Caco-2 (cell line): ENCODE measurements at regions not wholly inside any gene's neighbourhood (a gene's known extent, or its start where the extent isn't known, plus 50 kb on each side); places are given as distances from the start of the nearest gene placed in this dataset.
"Not testable (repeated sequence)": the region's sequence is repeated elsewhere in the genome, so short reads cannot be mapped to it uniquely, and the experiment has no call there.

Experiments used
- BruUV-seq: library from RNA; stranded (reverse); fragments of 400-500 nt; replicated peaks from 2 replicates; lab custom pipeline; 2021; lab: Mats Ljungman, UMichigan
- CTCF ChIA-PET: fragments of 300-600 bp; sonication (Branson Sonifier 250); formaldehyde crosslinking; loops from one replicate; lab custom pipeline; 2022; ENCODE audit warnings: antibody characterized with exemption; lab: Charles Lee
- POLR2A ChIA-PET: fragments of 300-600 bp; sonication (Branson Sonifier 250); formaldehyde crosslinking; loops from one replicate; lab custom pipeline; 2022; ENCODE audit warnings: antibody characterized with exemption; lab: Charles Lee
- DNase-seq, 2 experiments: peaks; one replicate each; pipeline versions ENCODE4 v3.0.0 to v3.0.0-alpha.2; 2020 to 2022
- H3K27me3 ChIP-seq: replicated peaks from 2 replicates; pipeline ENCODE4 v1.6.0; 2011; ENCODE audit warnings: low read length; ENCODE audit not compliant: control insufficient read depth, insufficient read depth
- H3K36me3 ChIP-seq: 2 replicates; pipeline ENCODE4 v1.5.1; 2011; ENCODE audit warnings: low read length; ENCODE audit not compliant: control insufficient read depth, insufficient read depth
- H3K4me1 ChIP-seq: fragments of 250-450 bp; sonication (Bioruptor Pico); 2 replicates; pipeline ENCODE4 v1.5.1; 2020; ENCODE audit warnings: mild to moderate bottlenecking
- H3K4me3 ChIP-seq: 2 replicates; pipeline ENCODE4 v1.5.1; 2011; ENCODE audit warnings: low read depth, mild to moderate bottlenecking, control low read depth, low read length
- H3K9me3 ChIP-seq: fragments of 250-450 bp; sonication (Bioruptor Pico); 2 replicates; pipeline ENCODE4 v1.5.1; 2020; ENCODE audit warnings: mild to moderate bottlenecking, moderate library complexity
- H3K27ac Mint-ChIP-seq: one replicate; pipeline ENCODE4 v1.8.0; 2022; ENCODE audit warnings: mixed read lengths; ENCODE audit not compliant: unreplicated experiment
- H3K27me3 Mint-ChIP-seq: one replicate; pipeline ENCODE4 v1.8.0; 2022; ENCODE audit warnings: mixed read lengths; ENCODE audit not compliant: insufficient read depth, unreplicated experiment
- H3K36me3 Mint-ChIP-seq: one replicate; pipeline ENCODE4 v1.8.0; 2022; ENCODE audit warnings: mild to moderate bottlenecking, mixed read lengths; ENCODE audit not compliant: insufficient read depth, unreplicated experiment
- H3K4me1 Mint-ChIP-seq: one replicate; pipeline ENCODE4 v1.8.0; 2022; ENCODE audit warnings: low read depth, mixed read lengths; ENCODE audit not compliant: unreplicated experiment
- H3K4me3 Mint-ChIP-seq: one replicate; pipeline ENCODE4 v1.8.0; 2022; ENCODE audit warnings: mild to moderate bottlenecking, moderate library complexity, mixed read lengths; ENCODE audit not compliant: unreplicated experiment
- H3K9me3 Mint-ChIP-seq: one replicate; pipeline ENCODE4 v1.8.0; 2022; ENCODE audit warnings: mixed read lengths; ENCODE audit not compliant: unreplicated experiment
- intact Hi-C: fragments of 100-400 bp; cut with micrococcal nuclease; formaldehyde crosslinking; loops from one replicate; pipeline ENCODE4 v1.10.0; 2022; ENCODE audit not compliant: unreplicated experiment

DNA sequence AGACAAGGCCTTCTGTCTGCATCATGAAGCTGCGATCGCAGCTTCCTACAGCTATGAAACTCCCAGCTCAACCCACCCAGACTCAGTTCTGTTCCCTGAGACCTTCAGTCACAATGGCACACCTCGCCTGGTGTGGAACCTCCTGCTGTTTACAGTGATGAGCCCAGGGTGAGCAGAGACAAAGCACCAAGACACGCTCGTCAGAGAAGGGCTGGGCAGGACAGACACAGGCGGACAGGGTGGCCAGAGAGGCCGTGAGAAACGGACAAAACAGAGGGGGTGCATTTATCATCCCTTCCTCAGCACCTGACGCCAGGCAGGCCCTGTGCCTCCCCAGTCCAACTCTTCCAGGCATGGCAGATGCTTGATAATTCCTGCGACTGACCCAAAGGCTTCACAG, 178.2 kb downstream of the LMLN start:
- intact Hi-C loops, H3K4me1 ChIP-seq, BruUV-seq, H3K36me3 Mint-ChIP-seq, H3K4me3 ChIP-seq, H3K27me3 ChIP-seq, CTCF ChIA-PET, H3K4me3 Mint-ChIP-seq, H3K36me3 ChIP-seq, POLR2A ChIA-PET, H3K4me1 Mint-ChIP-seq, H3K9me3 Mint-ChIP-seq, DNase-seq, H3K27me3 Mint-ChIP-seq, H3K9me3 ChIP-seq, H3K27ac Mint-ChIP-seq: not testable (repeated sequence)

DNA sequence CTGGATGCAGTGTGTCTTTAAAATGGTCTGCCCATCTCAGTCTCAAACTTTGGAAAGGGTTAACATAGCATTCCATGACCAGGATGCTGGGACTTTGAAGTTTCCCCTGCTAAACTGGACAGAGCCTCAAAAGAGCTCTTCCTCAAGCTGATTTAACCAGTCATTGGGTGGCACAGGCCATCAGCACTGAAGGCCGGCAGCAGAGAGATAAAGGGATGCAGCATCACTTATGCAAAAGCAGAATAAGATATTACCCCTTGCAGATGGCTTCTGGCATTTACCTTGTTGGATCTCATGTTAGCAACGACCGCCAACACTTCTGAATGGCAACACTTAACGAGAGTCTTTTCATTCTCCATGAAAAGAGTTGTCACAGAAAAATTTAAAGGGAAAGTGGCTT, 179.0 kb downstream of the LMLN start:
- POLR2A ChIA-PET, BruUV-seq, H3K4me1 ChIP-seq, H3K27ac Mint-ChIP-seq, H3K36me3 ChIP-seq, H3K4me3 Mint-ChIP-seq, intact Hi-C loops, H3K9me3 Mint-ChIP-seq, H3K4me3 ChIP-seq, H3K27me3 ChIP-seq, H3K4me1 Mint-ChIP-seq, H3K36me3 Mint-ChIP-seq, H3K27me3 Mint-ChIP-seq, CTCF ChIA-PET, DNase-seq, H3K9me3 ChIP-seq: not testable (repeated sequence)

DNA sequence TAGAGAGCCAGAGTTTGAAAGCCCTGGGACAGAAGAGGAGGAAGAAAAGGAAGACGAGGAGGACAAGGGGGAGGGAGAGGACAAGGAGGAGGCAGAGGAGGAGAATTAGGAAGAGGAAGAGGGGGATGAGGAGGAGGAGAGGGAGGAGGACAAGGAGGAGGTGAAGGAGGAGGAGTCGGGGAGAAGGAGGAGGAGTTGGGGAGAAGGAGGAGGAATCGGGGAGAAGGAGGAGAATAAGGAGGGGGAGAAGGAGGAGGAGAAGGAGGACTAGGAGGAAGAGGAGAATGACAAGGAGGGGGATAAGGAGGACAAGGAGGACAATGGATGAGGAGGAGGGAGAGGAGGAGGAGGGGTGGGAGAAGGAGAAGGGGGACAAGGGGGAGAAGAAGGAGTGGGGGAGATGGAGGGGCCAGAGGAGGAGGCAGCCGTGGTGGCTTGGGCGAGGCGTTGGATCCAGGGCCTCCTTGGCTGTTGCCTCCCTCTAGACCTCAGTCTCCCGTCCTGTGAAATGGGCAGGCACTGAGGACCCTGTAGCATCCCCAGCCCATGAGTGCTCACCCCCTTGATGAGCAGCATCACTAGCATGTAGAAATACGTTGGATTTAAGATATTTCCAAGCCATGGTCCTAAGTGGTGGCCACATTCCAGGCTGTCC, 179.6 kb downstream of the LMLN start:
- H3K27me3 ChIP-seq, intact Hi-C loops, DNase-seq, H3K27ac Mint-ChIP-seq, H3K27me3 Mint-ChIP-seq, H3K4me3 ChIP-seq, H3K36me3 ChIP-seq, H3K36me3 Mint-ChIP-seq, H3K9me3 Mint-ChIP-seq, H3K4me3 Mint-ChIP-seq, CTCF ChIA-PET, H3K4me1 Mint-ChIP-seq, H3K9me3 ChIP-seq, H3K4me1 ChIP-seq, BruUV-seq, POLR2A ChIA-PET: not testable (repeated sequence)

DNA sequence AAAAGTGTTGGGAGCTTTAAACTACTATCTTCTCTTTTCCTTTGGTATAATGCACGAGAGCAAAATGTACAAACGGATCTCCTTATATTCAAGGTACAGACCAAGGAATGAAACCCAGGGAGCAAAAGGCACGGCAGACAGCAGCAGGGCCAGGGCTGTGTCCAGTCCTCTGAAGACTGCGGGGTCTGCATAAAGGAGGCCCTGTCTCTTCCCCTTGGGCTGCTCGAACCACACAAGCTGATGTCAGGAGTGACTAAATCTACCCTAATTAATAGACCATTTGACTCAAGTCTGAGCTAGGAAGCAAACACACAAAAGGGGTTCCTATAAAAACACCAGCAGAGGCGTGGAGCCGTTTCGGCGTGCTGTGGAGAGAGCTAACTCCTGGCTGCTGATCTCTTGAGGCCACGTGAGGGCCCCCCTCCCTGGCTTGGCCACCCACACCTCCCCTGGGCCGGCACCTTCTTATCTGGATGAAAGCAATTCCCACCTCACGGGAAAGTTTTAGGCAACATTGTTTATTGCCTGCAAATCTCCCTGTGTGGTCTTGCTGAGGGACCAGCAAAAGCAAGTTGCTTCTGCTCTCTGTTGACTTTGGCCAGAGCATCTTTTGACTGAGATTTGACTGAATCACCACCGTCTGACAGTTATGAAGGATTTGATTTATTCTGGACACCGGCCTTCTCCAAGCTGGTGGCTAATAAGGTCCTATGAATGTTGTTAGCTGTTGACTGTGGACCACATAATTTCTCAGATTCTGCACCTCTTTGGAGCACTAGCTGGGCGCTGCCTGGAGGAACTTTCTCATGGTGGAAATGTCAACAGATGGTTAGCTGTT, 183.5 kb downstream of the LMLN start:
- H3K36me3 ChIP-seq, H3K4me1 ChIP-seq, H3K36me3 Mint-ChIP-seq, H3K27me3 Mint-ChIP-seq, H3K9me3 ChIP-seq, H3K27me3 ChIP-seq, intact Hi-C loops, BruUV-seq, H3K4me3 Mint-ChIP-seq, H3K9me3 Mint-ChIP-seq, POLR2A ChIA-PET, H3K4me1 Mint-ChIP-seq, H3K4me3 ChIP-seq, H3K27ac Mint-ChIP-seq, DNase-seq, CTCF ChIA-PET: not testable (repeated sequence)

DNA sequence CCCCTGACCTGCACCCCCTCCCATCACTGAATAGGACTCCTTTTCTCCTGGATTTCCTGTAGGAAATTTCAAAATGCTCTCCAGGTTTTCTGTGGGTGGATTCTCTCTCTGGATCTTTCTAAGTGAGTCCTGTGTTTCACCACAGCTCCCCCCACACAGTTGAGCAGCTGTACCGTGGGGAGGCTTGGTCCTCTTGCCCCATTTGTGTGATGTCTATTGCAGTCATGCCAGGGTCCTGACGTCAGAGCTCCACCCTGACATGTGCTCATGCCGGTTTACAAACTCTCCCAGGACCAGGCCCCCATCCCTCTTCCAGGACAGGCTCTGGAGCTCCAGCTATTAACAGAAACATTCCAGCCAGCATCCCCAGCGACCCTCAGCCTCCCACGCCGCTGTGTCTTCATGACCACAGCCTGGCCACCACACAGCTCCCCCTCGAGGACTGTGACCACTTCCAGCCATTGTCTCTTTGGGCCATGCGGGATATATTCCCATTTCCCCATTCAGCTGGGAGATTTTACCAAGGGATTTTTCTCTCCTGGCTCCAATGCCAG, 185.3 kb downstream of the LMLN start:
- H3K36me3 ChIP-seq, H3K27ac Mint-ChIP-seq, H3K27me3 Mint-ChIP-seq, H3K9me3 ChIP-seq, H3K4me3 Mint-ChIP-seq, DNase-seq, BruUV-seq, intact Hi-C loops, H3K4me3 ChIP-seq, H3K27me3 ChIP-seq, H3K4me1 ChIP-seq, POLR2A ChIA-PET, H3K9me3 Mint-ChIP-seq, CTCF ChIA-PET, H3K4me1 Mint-ChIP-seq, H3K36me3 Mint-ChIP-seq: not testable (repeated sequence)

DNA sequence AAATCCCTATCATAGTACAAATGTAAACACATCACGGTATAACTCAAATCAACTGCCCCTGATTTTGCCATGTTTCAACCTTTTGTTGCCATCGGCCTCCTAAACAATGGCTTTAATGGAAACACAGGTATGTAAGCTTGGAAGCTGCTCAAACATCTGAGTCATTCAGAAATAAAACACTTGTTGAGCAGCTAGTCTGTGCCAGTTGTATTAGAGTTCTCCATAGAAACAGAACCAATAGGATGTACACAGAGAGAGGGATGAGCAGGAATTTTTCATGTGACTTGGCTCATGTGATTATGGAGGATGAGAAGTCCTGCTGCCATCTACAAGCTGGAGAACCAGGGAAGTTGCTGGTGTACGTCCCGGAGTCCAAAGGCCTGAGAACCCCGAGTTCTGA, 186.1 kb downstream of the LMLN start:
- H3K4me3 Mint-ChIP-seq, CTCF ChIA-PET, H3K9me3 Mint-ChIP-seq, H3K36me3 ChIP-seq, DNase-seq, POLR2A ChIA-PET, H3K36me3 Mint-ChIP-seq, BruUV-seq, intact Hi-C loops, H3K4me1 Mint-ChIP-seq, H3K27me3 Mint-ChIP-seq, H3K27me3 ChIP-seq, H3K27ac Mint-ChIP-seq, H3K4me3 ChIP-seq, H3K4me1 ChIP-seq, H3K9me3 ChIP-seq: not testable (repeated sequence)
